Activated CD8-positive, alpha-beta T cell treated with anti-CD3 and anti-CD28 coated beads for 36 hours (primary cell): ENCODE measurements at regions not wholly inside any gene's neighbourhood (a gene's known extent, or its start where the extent isn't known, plus 50 kb on each side); places are given as distances from the start of the nearest gene placed in this dataset.

Experiments
- ATAC-seq: fragments of 200-7000 bp; cut with Tn5 transposase; one replicate; pipeline ENCODE4 v1.10.0; 2021; ENCODE audit warnings: mild to moderate bottlenecking, moderate library complexity
- CTCF ChIA-PET: fragments of 350-600 bp; sonication (Branson Sonifier 250); formaldehyde crosslinking; loops from one replicate; lab custom pipeline; 2021; ENCODE audit warnings: antibody characterized with exemption; lab: Charles Lee
- POLR2A ChIA-PET: fragments of 350-600 bp; sonication (Branson Sonifier 250); formaldehyde crosslinking; loops from one replicate; lab custom pipeline; 2021; ENCODE audit warnings: antibody characterized with exemption; lab: Charles Lee
- DNase-seq: peaks from one replicate; pipeline ENCODE4 v3.0.0-alpha.2; 2020
- H3K27ac Mint-ChIP-seq: one replicate; pipeline ENCODE4 v1.8.0; 2021; ENCODE audit warnings: mild to moderate bottlenecking, mixed read lengths
- H3K27me3 Mint-ChIP-seq: one replicate; pipeline ENCODE4 v1.8.0; 2021; ENCODE audit warnings: mixed read lengths
- H3K36me3 Mint-ChIP-seq: one replicate; pipeline ENCODE4 v1.8.0; 2021; ENCODE audit warnings: low read depth, mixed read lengths
- H3K4me1 Mint-ChIP-seq: one replicate; pipeline ENCODE4 v1.8.0; 2021; ENCODE audit warnings: low read depth, mixed read lengths
- H3K4me3 Mint-ChIP-seq: one replicate; pipeline ENCODE4 v1.8.0; 2021; ENCODE audit warnings: mild to moderate bottlenecking, moderate library complexity, mixed read lengths
- H3K9me3 Mint-ChIP-seq: one replicate; pipeline ENCODE4 v1.8.0; 2021; ENCODE audit warnings: mixed read lengths
- intact Hi-C: fragments of 100-400 bp; cut with micrococcal nuclease; formaldehyde crosslinking; loops from one replicate; pipeline ENCODE4 v1.10.0; 2022
- TF ChIP-seq, protein P1 (sequence below): fragments of 200-600 bp; IDR thresholded peaks from one replicate; pipeline ENCODE4 v1.8.0; 2022; ENCODE audit warnings: antibody characterized with exemption, mild to moderate bottlenecking

- ChIA-PET POLR2A (no interaction called here), CTCF (no interaction called here)
- Mint-ChIP-seq H3K27ac (no peak overlapping the region), H3K4me3 (no peak overlapping the region), H3K36me3 (no peaks in the 10 kb centered on the region), H3K4me1 (no peaks in the 10 kb centered on the region), H3K9me3 (peaks cover 6% of the 10 kb centered on the region), H3K27me3 (no peaks in the 10 kb centered on the region)
- no peak for ATAC-seq
- TF ChIP-seq, protein P1, sequence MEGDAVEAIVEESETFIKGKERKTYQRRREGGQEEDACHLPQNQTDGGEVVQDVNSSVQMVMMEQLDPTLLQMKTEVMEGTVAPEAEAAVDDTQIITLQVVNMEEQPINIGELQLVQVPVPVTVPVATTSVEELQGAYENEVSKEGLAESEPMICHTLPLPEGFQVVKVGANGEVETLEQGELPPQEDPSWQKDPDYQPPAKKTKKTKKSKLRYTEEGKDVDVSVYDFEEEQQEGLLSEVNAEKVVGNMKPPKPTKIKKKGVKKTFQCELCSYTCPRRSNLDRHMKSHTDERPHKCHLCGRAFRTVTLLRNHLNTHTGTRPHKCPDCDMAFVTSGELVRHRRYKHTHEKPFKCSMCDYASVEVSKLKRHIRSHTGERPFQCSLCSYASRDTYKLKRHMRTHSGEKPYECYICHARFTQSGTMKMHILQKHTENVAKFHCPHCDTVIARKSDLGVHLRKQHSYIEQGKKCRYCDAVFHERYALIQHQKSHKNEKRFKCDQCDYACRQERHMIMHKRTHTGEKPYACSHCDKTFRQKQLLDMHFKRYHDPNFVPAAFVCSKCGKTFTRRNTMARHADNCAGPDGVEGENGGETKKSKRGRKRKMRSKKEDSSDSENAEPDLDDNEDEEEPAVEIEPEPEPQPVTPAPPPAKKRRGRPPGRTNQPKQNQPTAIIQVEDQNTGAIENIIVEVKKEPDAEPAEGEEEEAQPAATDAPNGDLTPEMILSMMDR: no peak
- DNase-seq: no peak
- intact Hi-C loops: no loop called here
Observed at GRCh38 chr1:187977298-187977697, 1148.5 kb downstream of the PLA2G4A start.

GRCh38 chr1:187985145-187985896 is 1156.6 kb downstream of the PLA2G4A start:
- intact Hi-C loops: no loop called here
- no peak overlapping the region for H3K27ac Mint-ChIP-seq
- CTCF ChIA-PET: no interaction called here
- POLR2A ChIA-PET: no interaction called here
- DNase-seq: no peak
- no peaks in the 10 kb centered on the region for H3K36me3 Mint-ChIP-seq
- no peaks in the 10 kb centered on the region for H3K4me1 Mint-ChIP-seq
- no peak overlapping the region for H3K4me3 Mint-ChIP-seq
- peaks cover 7% of the 10 kb centered on the region for H3K9me3 Mint-ChIP-seq
- no peak for ATAC-seq
- TF ChIP-seq, protein P1: no peak
- no peaks in the 10 kb centered on the region for H3K27me3 Mint-ChIP-seq

DNA sequence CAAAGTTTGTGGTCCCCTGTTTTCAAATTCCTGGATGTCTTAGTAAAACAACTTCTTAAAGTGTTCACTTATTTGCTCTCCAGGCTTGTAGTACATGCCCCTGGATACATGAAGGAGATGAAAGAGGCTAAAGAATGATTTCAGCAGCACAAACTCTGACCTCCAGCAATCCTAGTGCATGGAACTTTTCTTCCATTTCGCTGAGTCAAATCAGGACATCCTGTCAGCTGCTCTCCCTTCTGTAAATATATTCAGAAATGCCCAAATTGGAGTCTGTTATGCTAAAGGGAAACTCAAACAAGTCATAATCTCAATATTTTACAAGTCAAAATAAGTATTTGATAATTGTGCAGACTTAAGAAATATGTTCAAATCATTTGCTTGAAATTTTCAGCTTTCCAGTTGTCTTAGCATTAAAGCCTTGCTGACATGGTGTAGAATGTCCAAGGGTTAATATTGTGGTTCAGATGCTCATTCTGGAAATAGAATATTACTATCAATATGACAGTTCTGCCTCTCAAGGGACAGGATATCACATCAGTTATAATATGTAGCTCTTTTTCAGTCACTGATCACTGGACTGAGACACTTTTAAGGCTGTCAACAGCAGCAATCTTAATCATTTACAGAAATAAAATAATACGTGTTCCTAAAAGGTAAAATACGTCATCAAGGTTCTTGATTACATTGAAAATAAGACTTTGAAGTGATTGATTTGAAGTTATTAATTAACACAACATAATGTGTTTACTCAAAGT is 1157.3 kb downstream of the PLA2G4A start:
- ChIA-PET POLR2A (no interaction called here), CTCF (no interaction called here)
- ATAC-seq (no peak), DNase-seq (no peak)
- Mint-ChIP-seq H3K27ac (no peak overlapping the region), H3K9me3 (peaks cover 4% of the 10 kb centered on the region), H3K4me1 (no peaks in the 10 kb centered on the region), H3K4me3 (no peak overlapping the region), H3K27me3 (no peaks in the 10 kb centered on the region), H3K36me3 (no peaks in the 10 kb centered on the region)
- intact Hi-C loops: no loop called here
- TF ChIP-seq, protein P1: no peak

- H3K9me3 Mint-ChIP-seq: peaks cover 4% of the 10 kb centered on the region
- H3K27me3 Mint-ChIP-seq: no peaks in the 10 kb centered on the region
- TF ChIP-seq, protein P1: no peak
- no peak overlapping the region for H3K4me3 Mint-ChIP-seq
- ChIA-PET CTCF (no interaction called here), POLR2A (no interaction called here)
- no peaks in the 10 kb centered on the region for H3K36me3 Mint-ChIP-seq
- ATAC-seq (no peak), DNase-seq (no peak)
- intact Hi-C loops: no loop called here
- H3K27ac Mint-ChIP-seq: no peak overlapping the region
- H3K4me1 Mint-ChIP-seq: no peaks in the 10 kb centered on the region
Observed at GRCh38 chr1:187987236-187987776, 1158.6 kb downstream of the PLA2G4A start.

DNA sequence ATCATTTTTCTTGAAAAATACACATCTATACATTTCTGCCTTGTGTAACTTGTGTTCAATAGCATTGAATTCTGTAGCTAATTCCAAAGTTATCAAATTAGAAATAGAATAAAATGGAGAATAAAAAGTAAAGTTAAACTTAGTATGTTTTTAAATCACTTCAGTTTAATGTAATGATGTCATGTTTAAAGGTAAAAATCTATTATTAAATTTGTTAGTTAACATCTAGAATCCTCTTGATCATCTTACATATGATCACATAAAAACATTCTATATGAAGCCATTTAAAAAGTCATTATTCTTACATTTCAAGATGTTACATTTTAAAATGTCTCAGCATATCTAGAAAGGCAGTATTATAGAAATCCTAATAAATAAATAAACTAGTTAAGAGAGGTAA is 1163.2 kb downstream of the PLA2G4A start:
- no peaks in the 10 kb centered on the region for H3K27me3 Mint-ChIP-seq
- no peak for ATAC-seq
- ChIA-PET CTCF (no interaction called here), POLR2A (no interaction called here)
- H3K4me3 Mint-ChIP-seq: no peak overlapping the region
- TF ChIP-seq, protein P1: no peak
- DNase-seq: no peak
- peaks cover 1% of the 10 kb centered on the region for H3K9me3 Mint-ChIP-seq
- intact Hi-C loops: no loop called here
- H3K36me3 Mint-ChIP-seq: no peaks in the 10 kb centered on the region
- no peak overlapping the region for H3K27ac Mint-ChIP-seq
- no peaks in the 10 kb centered on the region for H3K4me1 Mint-ChIP-seq
